Prostate gland (tissue), 1 donor: ENCODE measurements at regions not wholly inside any gene's neighbourhood (a gene's known extent, or its start where the extent isn't known, plus 50 kb on each side); places are given as distances from the start of the nearest gene placed in this dataset.

Source experiments
- POLR2A ChIP-seq: fragments of 450-650 bp; IDR thresholded peaks from one replicate; pipeline ENCODE4 v1.6.1; 2016; ENCODE audit warnings: antibody characterized with exemption, mild to moderate bottlenecking
- POLR2AphosphoS5 ChIP-seq: sonication (generic); formaldehyde crosslinking; IDR thresholded peaks from one replicate; pipeline ENCODE4 v1.6.1; 2017; ENCODE audit warnings: antibody characterized with exemption

DNA sequence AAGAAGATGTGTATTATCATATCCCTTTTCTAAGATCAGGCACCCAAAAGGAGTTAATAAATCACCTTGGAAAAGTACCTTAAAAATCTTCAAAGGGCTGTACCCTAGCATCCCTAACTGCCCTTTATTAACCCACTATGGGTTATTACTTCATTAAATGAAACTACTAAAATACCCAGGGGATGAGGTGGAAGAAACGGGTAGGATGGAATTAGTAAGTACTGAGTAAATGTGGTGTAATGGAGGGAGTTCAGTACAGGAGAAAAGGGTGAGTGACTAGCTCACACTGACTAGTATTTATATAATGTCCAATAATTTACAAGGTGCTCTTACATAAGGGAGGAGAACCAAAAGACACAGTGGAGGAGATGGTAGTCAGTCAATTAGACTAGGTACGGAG lies 51.0 kb upstream of the RASGEF1B start:
- TF ChIP-seq POLR2A (no peak), POLR2AphosphoS5 (no peak)
